Skeletal muscle tissue (tissue), 3 donors: ENCODE measurements at regions not wholly inside any gene's neighbourhood (a gene's known extent, or its start where the extent isn't known, plus 50 kb on each side); places are given as distances from the start of the nearest gene placed in this dataset.

Source experiments
- H3K27ac ChIP-seq: one replicate; pipeline ENCODE4 v1.7.0; 2013; ENCODE audit warnings: mild to moderate bottlenecking, low read depth, low read length, inconsistent platforms
- H3K27me3 ChIP-seq, 3 donors: one replicate each; pipeline ENCODE4 v1.7.0; 2013; ENCODE audit warnings: low read length in 3 of 3; ENCODE audit not compliant: control insufficient read depth in 3 of 3, insufficient read depth in 3 of 3
- H3K36me3 ChIP-seq, 3 donors: one replicate each; pipeline ENCODE4 v1.7.0; 2013; ENCODE audit warnings: low read length in 3 of 3; ENCODE audit not compliant: control insufficient read depth in 3 of 3, insufficient read depth in 3 of 3
- H3K4me1 ChIP-seq, 3 donors: one replicate each; pipeline ENCODE4 v1.7.0; 2013; ENCODE audit warnings: low read length in 3 of 3, mild to moderate bottlenecking in 3 of 3; ENCODE audit not compliant: control insufficient read depth in 3 of 3, insufficient read depth in 3 of 3
- H3K4me3 ChIP-seq, 3 donors: one replicate each; pipeline ENCODE4 v1.7.0; 2013; ENCODE audit warnings: low read length in 3 of 3
- H3K9ac ChIP-seq, 3 donors: one replicate each; pipeline ENCODE4 v1.7.0; 2013; ENCODE audit warnings: low read length in 3 of 3, mild to moderate bottlenecking in 3 of 3, moderate library complexity in 2 of 3, low read depth in 1 of 3
- H3K9me3 ChIP-seq, 3 donors: one replicate each; pipeline ENCODE4 v1.7.0; 2013; ENCODE audit warnings: low read length in 3 of 3; ENCODE audit not compliant: control insufficient read depth in 3 of 3
- donor health status: Osteomylitis.

- Histone ChIP-seq H3K36me3 (no peaks in the 10 kb centered on the region), H3K9me3 (no peaks in the 10 kb centered on the region), H3K9ac (no peak overlapping the region), H3K27ac (no peak overlapping the region), H3K4me3 (no peak overlapping the region), H3K4me1 (no peaks in the 10 kb centered on the region), H3K27me3 (no peaks in the 10 kb centered on the region)
Measured at GRCh38 chr2:160550048-160550447, 56.4 kb upstream of the RBMS1 start.

- Histone ChIP-seq H3K27ac (no peak overlapping the region), H3K9ac (no peak overlapping the region), H3K4me3 (no peak overlapping the region)
Measured at GRCh38 chr2:160551259-160551658, 57.7 kb upstream of the RBMS1 start.

GRCh38 chr2:160555420-160556071 lies 61.9 kb upstream of the RBMS1 start:
- Histone ChIP-seq H3K9ac (no peak overlapping the region), H3K9me3 (no peaks in the 10 kb centered on the region), H3K36me3 (no peaks in the 10 kb centered on the region), H3K4me3 (no peak overlapping the region), H3K27ac (no peak overlapping the region), H3K27me3 (no peaks in the 10 kb centered on the region), H3K4me1 (no peaks in the 10 kb centered on the region)

More at GRCh38 chr2:160551259-160551658, 57.7 kb upstream of the RBMS1 start:
- H3K27me3 ChIP-seq = no peaks in the 10 kb centered on the region
- no peaks in the 10 kb centered on the region for H3K9me3 ChIP-seq
- H3K36me3 ChIP-seq = no peaks in the 10 kb centered on the region
- H3K4me1 ChIP-seq = no peaks in the 10 kb centered on the region

- Histone ChIP-seq H3K4me1 (peaks cover 0 to 4% (median 0%) of the 10 kb centered on the region in 3 donors), H3K4me3 (no peak overlapping the region), H3K9ac (no peak overlapping the region), H3K9me3 (no peaks in the 10 kb centered on the region), H3K36me3 (no peaks in the 10 kb centered on the region), H3K27ac (no peak overlapping the region), H3K27me3 (no peaks in the 10 kb centered on the region)
Measured at GRCh38 chr2:160557903-160558302, 64.3 kb upstream of the RBMS1 start.

GRCh38 chr2:160558531-160558930 lies 64.9 kb upstream of the RBMS1 start:
- no peak overlapping the region for H3K27ac ChIP-seq
- H3K27me3 ChIP-seq = no peaks in the 10 kb centered on the region
- no peak overlapping the region for H3K4me3 ChIP-seq
- no peak overlapping the region for H3K9ac ChIP-seq
- peaks cover 0 to 4% (median 0%) of the 10 kb centered on the region in 3 donors for H3K4me1 ChIP-seq
- H3K36me3 ChIP-seq = no peaks in the 10 kb centered on the region
- no peaks in the 10 kb centered on the region for H3K9me3 ChIP-seq

GRCh38 chr2:160561551-160562295 lies 68.1 kb upstream of the RBMS1 start:
- H3K4me3 ChIP-seq = no peak overlapping the region
- H3K27ac ChIP-seq = peak overlapping the region; percentile 8
- H3K9ac ChIP-seq = no peak overlapping the region
- no peaks in the 10 kb centered on the region for H3K27me3 ChIP-seq
- no peaks in the 10 kb centered on the region for H3K9me3 ChIP-seq
- no peaks in the 10 kb centered on the region for H3K36me3 ChIP-seq
- peaks cover 0 to 10% (median 5%) of the 10 kb centered on the region in 3 donors for H3K4me1 ChIP-seq

- Histone ChIP-seq H3K4me3 (no peak overlapping the region), H3K4me1 (peaks cover 0 to 10% (median 5%) of the 10 kb centered on the region in 3 donors), H3K9ac (no peak overlapping the region), H3K27ac (no peak overlapping the region), H3K36me3 (no peaks in the 10 kb centered on the region), H3K9me3 (no peaks in the 10 kb centered on the region), H3K27me3 (no peaks in the 10 kb centered on the region)
Measured at GRCh38 chr2:160562730-160563129, 69.1 kb upstream of the RBMS1 start.

GRCh38 chr2:160564591-160564990 lies 71.0 kb upstream of the RBMS1 start:
- no peak overlapping the region for H3K27ac ChIP-seq
- H3K9me3 ChIP-seq = no peaks in the 10 kb centered on the region
- peaks cover 0 to 10% (median 5%) of the 10 kb centered on the region in 3 donors for H3K4me1 ChIP-seq

GRCh38 chr2:160565099-160565845 lies 71.7 kb upstream of the RBMS1 start:
- no peaks in the 10 kb centered on the region for H3K9me3 ChIP-seq
- H3K27ac ChIP-seq = no peak overlapping the region
- peaks cover 0 to 10% (median 5%) of the 10 kb centered on the region in 3 donors for H3K4me1 ChIP-seq
- no peak overlapping the region for H3K4me3 ChIP-seq
- H3K36me3 ChIP-seq = no peaks in the 10 kb centered on the region
- H3K9ac ChIP-seq = no peak overlapping the region
- H3K27me3 ChIP-seq = no peaks in the 10 kb centered on the region

More at GRCh38 chr2:160564591-160564990, 71.0 kb upstream of the RBMS1 start:
- H3K27me3 ChIP-seq = no peaks in the 10 kb centered on the region
- no peaks in the 10 kb centered on the region for H3K36me3 ChIP-seq
- H3K4me3 ChIP-seq = no peak overlapping the region
- no peak overlapping the region for H3K9ac ChIP-seq

GRCh38 chr2:160566717-160567116 lies 73.1 kb upstream of the RBMS1 start:
- Histone ChIP-seq H3K4me3 (no peak overlapping the region), H3K27ac (no peak overlapping the region), H3K4me1 (peaks cover 0 to 7% (median 5%) of the 10 kb centered on the region in 3 donors), H3K27me3 (no peaks in the 10 kb centered on the region), H3K9me3 (no peaks in the 10 kb centered on the region), H3K9ac (no peak overlapping the region), H3K36me3 (no peaks in the 10 kb centered on the region)
